ENCODE measurements at regions not wholly inside any gene's neighbourhood (a gene's known extent, or its start where the extent isn't known, plus 50 kb on each side); places are given as distances from the start of the nearest gene placed in this dataset.

GRCh38 chr13:108360139-108360538 lies 90.6 kb downstream of the TNFSF13B start:
- no peak for DNase-seq

GRCh38 chr13:108361769-108362168 lies 92.3 kb downstream of the TNFSF13B start:
- no peak for DNase-seq

GRCh38 chr13:108363666-108364065 lies 94.1 kb downstream of the TNFSF13B start:
- DNase-seq, result no peak

GRCh38 chr13:108365255-108365654 lies 95.7 kb downstream of the TNFSF13B start:
- DNase-seq, result no peak

- DNase-seq, result no peak
These were observed 98.9 kb downstream of the TNFSF13B start for GRCh38 chr13:108368250-108368905.

- no peak for DNase-seq
These were observed 99.9 kb downstream of the TNFSF13B start for GRCh38 chr13:108369412-108369811.

GRCh38 chr13:108375034-108375433 lies 105.5 kb downstream of the TNFSF13B start:
- DNase-seq, result no peak

- no peak for DNase-seq
These were observed 106.3 kb downstream of the TNFSF13B start for GRCh38 chr13:108375772-108376171.

GRCh38 chr13:108376308-108376707 lies 106.8 kb downstream of the TNFSF13B start:
- no peak for DNase-seq

GRCh38 chr13:108377646-108378206 lies 108.2 kb downstream of the TNFSF13B start:
- DNase-seq, result no peak

GRCh38 chr13:108383667-108384066 lies 114.1 kb downstream of the TNFSF13B start:
- DNase-seq, result no peak

- DNase-seq, result no peak
These were observed 117.6 kb downstream of the TNFSF13B start for GRCh38 chr13:108387156-108387555.

- no peak for DNase-seq
These were observed 133.3 kb downstream of the TNFSF13B start for GRCh38 chr13:108402850-108403249.

- DNase-seq, result no peak
These were observed 138.0 kb downstream of the TNFSF13B start for GRCh38 chr13:108407495-108407894.

GRCh38 chr13:108408672-108409071 lies 139.2 kb downstream of the TNFSF13B start:
- DNase-seq, result peak in 1 of 6 experiments; percentile 33

GRCh38 chr13:108409730-108410129 lies 140.2 kb downstream of the TNFSF13B start:
- DNase-seq, result peak in 3 of 6 experiments; percentile 21 to 45 (median 33)

GRCh38 chr13:108419768-108420167 lies 150.2 kb downstream of the TNFSF13B start:
- no peak for DNase-seq

- no peak for DNase-seq
These were observed 155.5 kb downstream of the TNFSF13B start for GRCh38 chr13:108425056-108425455.

- no peak for DNase-seq
These were observed 157.4 kb downstream of the TNFSF13B start for GRCh38 chr13:108426893-108427292.

GRCh38 chr13:108427355-108427754 lies 157.8 kb downstream of the TNFSF13B start:
- DNase-seq, result no peak

- no peak for DNase-seq
These were observed 159.2 kb downstream of the TNFSF13B start for GRCh38 chr13:108428691-108429090.

GRCh38 chr13:108433976-108434755 lies 164.6 kb downstream of the TNFSF13B start:
- DNase-seq, result no peak

- no peak for DNase-seq
These were observed 166.1 kb downstream of the TNFSF13B start for GRCh38 chr13:108435393-108436149.

Measured in stimulated activated naive CD4-positive, alpha-beta T cell (primary cell).